Inferior parietal cortex (tissue), 1 donor: ENCODE measurements at regions not wholly inside any gene's neighbourhood (a gene's known extent, or its start where the extent isn't known, plus 50 kb on each side); places are given as distances from the start of the nearest gene placed in this dataset.

ENCODE experiments used
- DNase-seq: peaks from one replicate; pipeline ENCODE4 v3.0.0-alpha.2; 2016; ENCODE audit errors: extremely low spot score

- DNase-seq: no peak
These were observed 283.1 kb downstream of the COG6 start for GRCh38 chr13:39938596-39938995.

DNA sequence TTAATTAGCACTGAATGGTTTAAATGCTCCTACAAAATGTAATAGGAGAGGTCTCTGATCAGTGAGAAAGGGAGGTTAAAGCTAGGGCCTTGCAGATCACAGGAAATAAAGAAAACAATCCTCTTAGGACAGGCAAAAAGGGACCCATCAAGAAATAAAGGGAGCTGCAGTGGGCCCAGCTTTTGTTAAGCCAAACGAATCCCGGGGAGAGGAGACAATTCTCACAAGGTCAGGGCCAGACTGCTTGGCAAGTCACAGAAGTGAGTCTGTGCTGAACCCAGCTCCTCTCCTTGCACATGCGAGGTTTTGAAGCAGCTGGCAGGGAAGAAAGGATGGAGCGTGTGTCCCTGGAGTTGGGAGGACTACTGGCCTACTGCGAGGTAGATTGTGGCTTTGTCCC, 285.8 kb downstream of the COG6 start:
- no peak for DNase-seq

DNA sequence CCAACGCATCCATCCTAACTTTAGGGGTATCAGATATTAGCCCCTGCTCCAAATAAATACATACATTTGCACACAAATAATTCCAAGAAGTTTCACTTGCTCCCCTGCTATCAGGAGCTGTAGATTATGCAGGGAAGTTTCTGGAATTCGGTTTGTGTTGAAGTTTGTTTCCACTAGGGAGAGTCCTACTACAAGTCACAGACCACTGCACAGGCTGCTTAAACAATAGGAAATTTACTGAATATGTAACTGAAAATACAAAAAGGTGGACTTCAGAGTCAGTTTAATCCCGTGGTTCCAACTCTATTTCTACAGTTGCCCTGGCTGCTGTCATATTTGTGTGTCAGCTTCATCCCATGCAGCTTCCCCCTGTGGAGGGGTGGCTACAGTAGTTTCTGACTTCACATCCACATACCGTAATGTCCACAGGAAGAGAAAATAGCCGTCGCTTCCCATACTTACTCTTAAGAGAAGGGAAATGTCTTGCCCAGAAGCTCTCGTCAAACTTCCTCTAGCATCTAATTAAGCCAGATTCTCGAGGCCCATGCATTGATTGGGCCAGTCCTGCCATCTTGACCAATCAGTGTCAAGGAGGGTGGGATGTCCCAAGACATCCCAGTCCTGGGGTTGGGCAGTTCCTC, 286.6 kb downstream of the COG6 start:
- no peak for DNase-seq

DNA sequence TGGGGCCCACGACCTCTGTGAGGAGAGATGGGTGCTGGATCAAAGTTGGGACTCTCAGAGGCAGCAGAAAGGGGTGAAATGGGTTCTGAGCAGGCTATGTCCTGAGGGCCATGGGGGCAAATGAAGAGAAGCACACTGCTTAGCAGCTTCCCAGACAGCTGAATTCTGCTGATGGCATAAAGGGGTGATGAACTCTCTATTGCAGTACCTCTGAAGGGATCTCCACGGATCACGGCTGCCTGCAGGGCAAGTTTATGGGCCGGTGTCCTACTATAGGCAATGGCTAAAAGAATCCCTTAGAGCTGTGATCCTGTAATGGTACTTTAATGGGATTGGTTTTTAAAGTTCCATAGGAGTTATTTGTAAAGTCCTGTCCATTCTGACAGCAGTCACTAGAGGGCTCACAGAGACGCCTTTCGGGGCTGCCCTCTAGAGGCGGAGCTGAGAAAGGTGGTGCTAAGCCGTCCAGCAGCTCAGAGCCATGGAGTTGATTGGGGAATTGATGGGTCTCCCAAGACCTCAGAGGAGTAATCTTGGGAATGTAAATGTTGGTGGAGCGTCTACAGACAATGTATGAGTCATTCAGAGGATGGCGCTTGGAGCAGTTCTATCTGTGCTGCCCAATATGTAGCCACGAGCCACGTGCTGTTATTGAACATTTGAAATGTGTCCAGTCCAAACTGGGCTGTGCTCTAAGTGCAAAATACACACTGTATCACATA, 287.3 kb downstream of the COG6 start:
- DNase-seq: peak; percentile 55

DNA sequence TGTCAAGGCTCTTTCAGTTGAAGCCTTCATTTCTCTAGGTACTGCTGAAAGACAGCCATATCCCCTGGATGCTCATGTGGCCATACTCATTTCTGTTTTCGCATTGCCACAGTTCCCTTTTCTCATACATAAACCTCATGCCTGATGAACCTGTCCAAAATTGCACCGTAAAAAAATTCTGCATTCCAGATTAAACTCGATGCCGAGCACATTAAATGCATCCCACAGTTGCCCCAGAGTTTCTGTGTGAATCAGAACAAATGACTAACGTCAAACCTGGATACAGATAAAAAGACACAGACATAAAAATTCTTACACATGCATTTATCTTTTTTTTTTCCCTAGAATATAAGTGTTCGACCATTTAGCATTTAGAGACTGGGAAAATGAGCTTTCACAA, 288.2 kb downstream of the COG6 start:
- no peak for DNase-seq

DNA sequence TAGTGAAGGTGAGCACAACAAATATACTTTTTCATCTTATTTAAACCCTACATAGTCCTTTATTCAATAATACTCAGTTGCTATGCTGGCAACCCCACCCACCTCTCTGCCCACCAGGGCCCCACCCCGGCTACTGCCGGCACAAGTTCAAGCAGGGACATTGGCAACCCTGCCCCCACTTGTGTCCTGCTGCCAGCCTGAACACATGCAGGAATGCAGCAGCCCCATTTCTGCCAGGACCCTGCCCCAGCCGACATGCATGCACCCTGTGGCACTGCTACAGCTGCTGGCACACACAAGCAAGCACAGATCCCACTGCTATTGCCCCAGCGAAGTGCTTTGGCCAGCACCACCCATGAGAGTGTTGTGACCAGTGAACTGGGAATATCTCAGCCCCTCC, 289.8 kb downstream of the COG6 start:
- DNase-seq: no peak

DNA sequence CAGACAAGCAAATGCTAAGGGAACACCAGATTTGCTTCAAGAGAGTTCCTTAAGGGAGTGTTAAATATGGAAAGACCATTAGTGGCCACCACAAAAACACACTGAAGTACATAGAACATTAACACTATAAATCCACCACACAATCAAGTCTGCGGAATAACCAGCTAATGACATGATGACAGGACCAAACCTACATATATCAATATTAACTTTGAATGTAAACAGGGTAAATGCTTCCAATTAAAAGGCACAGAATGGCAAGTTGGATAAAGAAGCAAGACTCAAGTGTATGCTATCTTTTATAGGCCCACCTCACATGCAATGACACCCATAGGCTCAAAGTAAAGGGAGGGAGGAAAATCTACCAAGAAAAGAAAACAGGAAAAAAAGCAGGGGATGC, 291.3 kb downstream of the COG6 start:
- DNase-seq: no peak

DNA sequence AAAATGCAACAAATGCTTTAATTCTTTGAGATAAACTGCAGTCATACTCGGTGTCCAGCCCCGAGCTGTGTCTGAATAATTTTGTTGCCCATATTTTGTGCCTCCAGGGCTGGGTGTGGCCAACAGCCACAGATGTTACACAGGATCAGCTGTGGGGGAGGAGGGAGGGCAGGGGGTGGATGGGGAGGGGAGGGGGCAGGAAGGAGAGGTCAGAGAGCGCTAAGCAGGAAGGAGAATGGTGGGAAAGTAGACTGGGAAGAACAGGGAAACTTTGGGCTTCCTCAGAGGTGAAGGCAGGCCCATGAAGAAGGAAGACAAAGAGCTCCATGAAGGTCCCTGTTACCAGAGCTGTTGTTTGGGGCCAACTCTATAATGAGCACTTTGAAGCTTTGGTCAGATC, 295.8 kb downstream of the COG6 start:
- DNase-seq: no peak

- DNase-seq: no peak
These were observed 297.1 kb downstream of the COG6 start for GRCh38 chr13:39952249-39953233.

DNA sequence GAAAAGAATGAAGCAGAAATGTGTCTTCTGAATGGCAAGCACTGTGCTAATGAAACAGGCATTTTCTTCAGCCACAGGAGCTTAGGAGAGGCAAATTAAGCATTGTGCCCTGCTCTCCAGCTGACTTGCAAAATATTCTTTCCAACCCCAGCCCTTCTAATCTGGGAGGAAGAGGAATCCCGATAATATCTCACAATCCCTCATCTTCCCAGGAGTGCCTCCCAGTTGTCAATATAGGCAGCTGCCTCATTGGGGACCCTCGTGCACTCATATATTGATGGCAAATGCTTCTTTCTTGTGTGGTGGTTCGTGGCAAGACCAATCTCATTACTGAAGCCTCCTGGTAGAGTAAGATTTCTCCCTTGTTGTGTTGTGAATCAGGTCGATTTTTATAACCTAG, 299.0 kb downstream of the COG6 start:
- no peak for DNase-seq

- no peak for DNase-seq
These were observed 300.1 kb downstream of the COG6 start for GRCh38 chr13:39955560-39955959.

- DNase-seq: no peak
These were observed 300.6 kb downstream of the COG6 start for GRCh38 chr13:39956036-39956435.

DNA sequence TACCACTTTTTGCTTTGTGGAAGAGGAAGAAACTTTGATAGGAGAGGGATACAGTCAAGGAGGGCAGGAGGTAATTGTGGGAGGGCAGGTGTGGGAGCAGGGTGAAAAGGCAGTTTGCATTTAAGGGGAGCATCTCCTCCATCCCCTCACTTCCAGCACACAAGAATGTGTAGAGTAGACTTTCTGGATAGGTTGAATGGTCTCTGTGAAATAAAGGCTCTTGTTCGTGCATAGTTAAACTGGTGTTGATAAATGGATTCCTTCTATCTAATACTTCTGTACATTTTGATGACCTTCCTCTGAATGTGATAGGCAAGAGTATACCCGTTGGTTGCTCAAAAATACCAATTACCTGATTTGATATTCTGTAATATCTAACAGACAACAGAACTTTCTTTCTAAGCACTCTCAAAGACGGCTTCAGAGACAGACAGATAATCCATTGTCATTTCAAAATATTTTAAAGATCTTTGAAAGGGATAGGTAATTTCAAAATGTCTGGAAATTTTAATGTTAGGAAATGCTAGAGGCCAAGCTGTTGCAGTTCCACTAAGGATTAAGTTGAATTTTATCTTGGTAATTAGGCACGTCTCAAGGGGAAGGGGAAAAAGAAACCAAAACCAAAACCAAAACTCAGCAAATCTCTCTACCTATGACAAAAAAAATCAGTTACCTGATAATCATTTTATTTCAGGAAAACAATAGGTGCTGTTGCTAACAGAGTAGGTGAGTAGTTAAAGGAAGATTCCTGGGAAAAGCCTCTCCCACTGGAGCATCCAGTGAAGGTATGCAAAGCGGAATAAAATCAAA, 302.6 kb downstream of the COG6 start:
- no peak for DNase-seq

DNA sequence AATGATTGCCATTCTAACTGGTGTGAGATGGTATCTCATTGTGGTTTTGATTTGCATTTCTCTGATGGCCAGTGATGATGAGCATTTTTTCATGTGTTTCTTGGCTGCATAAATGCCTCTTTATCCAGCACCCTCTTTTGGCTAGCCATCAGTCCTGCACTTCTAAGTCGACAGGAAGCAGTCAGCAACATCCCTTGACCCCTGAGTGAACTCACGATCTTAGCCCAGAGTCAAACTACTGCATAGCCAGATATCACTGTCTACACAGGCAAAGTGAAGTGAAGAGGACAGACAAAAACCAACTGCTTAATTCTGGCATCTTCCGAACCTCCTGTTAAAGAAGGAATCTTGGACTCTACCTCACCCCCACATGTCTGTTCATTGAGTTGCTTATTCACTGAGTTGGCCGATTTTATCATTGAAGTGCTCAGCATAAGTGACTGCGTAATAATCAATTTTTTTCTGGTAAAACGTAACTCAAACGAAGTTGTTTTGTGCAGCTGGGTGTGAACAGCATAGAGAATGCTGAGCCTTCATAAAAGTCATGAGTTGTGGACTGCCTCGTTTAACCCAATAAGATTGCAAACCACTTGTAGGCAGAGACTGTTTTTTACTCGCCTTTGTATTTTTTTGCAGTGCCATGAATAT, 304.2 kb downstream of the COG6 start:
- no peak for DNase-seq

DNA sequence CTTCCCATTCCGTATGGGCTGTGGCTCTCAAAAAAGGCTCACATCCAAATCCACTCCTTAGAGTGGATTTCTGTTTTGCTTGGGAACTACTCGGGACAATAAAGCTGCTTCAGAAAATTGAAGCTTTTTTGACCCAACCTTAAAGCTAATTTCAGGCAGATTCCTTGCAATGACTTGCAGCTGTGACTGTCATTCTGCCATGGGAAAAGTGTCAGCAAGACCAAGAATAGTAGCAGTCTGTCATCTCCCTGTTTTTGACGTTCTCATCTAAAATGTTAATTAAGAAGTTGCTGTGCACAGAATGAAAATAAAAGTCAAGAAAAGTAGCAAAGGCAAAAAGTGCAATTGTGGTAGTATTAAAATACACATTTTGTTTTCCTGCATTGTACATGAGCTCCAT, 304.7 kb downstream of the COG6 start:
- no peak for DNase-seq

- no peak for DNase-seq
These were observed 305.6 kb downstream of the COG6 start for GRCh38 chr13:39961036-39961435.

- DNase-seq: no peak
These were observed 308.1 kb downstream of the COG6 start for GRCh38 chr13:39963612-39964011.

GRCh38 chr13:39965309-39965708, 309.8 kb downstream of the COG6 start:
- no peak for DNase-seq

DNA sequence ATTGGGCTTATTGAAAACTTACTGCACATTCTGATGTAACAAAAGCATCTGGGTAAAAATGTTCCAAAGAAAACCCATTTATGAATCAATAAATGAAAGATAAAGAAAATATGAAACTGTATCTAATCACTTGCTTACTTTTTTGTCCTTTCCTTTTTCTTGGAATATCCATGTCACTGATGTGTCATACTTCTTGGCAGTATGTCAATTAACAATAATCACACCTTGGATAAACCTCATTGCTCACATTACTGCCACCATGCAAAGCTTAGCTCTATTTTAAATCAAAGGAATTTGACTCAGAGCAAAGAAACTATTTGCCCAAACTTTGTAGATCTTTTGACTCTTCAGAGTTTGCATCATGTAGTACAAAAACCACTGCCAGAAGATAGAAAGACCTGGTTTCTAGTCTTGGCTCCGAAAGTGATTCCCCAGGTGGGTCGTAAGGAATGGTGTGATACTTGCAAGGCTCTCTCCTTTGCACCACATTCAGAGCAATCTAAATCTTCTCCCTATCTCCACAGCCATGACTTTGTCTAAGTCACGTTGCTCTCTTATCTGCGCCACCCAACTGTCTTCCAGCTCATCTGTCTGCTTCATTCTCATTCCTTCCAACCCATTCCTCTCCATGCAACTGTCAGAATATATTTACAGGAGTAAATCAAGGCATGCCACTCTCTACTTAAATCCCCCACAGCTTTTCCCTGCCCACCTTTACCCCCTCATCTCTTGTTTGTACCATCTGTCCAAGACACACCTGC, 311.9 kb downstream of the COG6 start:
- DNase-seq: no peak
